ENCODE measurements at regions not wholly inside any gene's neighbourhood (a gene's known extent, or its start where the extent isn't known, plus 50 kb on each side); places are given as distances from the start of the nearest gene placed in this dataset.

DNA sequence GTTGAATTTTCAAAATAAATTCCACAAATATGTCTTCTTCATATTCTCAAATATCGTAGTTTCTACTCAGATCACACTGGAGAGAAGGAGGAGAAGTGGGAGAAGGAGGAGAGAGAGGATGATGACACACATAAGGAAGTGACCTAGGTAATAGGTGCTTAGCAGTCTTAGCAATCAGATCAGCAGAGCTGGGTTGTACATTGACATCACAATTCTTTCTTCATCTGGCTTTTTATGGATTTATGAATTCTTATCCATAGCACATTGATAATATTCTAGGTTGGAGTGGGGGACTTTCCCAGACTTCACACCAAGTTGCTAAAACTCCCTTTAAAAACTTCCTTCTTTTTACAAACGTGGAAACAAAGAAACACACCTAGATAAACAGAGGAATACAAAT lies 86.9 kb downstream of the FGF9 start:
- Histone ChIP-seq H3K4me3 (no peak overlapping the region), H3K27ac (no peak overlapping the region), H3K9me3 (no peaks in the 10 kb centered on the region), H3K36me3 (no peaks in the 10 kb centered on the region), H3K4me1 (no peaks in the 10 kb centered on the region), H3K27me3 (no peaks in the 10 kb centered on the region)
- DNase-seq: no peak
- TF ChIP-seq, protein P1, sequence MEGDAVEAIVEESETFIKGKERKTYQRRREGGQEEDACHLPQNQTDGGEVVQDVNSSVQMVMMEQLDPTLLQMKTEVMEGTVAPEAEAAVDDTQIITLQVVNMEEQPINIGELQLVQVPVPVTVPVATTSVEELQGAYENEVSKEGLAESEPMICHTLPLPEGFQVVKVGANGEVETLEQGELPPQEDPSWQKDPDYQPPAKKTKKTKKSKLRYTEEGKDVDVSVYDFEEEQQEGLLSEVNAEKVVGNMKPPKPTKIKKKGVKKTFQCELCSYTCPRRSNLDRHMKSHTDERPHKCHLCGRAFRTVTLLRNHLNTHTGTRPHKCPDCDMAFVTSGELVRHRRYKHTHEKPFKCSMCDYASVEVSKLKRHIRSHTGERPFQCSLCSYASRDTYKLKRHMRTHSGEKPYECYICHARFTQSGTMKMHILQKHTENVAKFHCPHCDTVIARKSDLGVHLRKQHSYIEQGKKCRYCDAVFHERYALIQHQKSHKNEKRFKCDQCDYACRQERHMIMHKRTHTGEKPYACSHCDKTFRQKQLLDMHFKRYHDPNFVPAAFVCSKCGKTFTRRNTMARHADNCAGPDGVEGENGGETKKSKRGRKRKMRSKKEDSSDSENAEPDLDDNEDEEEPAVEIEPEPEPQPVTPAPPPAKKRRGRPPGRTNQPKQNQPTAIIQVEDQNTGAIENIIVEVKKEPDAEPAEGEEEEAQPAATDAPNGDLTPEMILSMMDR (IDR thresholded peaks at IDR 0.05): no peak
- no peak for TF ChIP-seq POLR2A (IDR thresholded peaks at IDR 0.05)

DNA sequence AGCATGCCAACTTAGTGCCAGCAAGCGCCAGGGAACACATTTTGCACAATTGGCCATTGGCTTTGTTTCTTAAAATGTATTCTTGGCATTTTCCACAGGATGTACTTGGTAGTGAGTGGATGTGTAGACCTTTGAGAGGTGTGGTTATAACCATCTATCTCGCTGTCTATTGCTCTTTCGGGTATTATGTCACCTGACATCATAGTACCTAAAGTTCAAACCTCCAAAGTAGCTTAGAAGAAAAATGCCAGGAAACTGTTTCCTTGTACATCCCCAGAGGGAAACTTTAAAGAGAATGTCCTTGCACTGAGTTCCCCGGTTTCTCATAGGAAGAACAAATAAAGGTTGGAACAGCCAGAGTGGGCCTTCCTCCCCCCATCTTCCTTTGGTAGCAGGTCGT lies 87.6 kb downstream of the FGF9 start:
- no peaks in the 10 kb centered on the region for H3K4me1 ChIP-seq
- no peaks in the 10 kb centered on the region for H3K27me3 ChIP-seq
- no peak for DNase-seq
- H3K4me3 ChIP-seq: no peak overlapping the region
- H3K27ac ChIP-seq: no peak overlapping the region
- TF ChIP-seq, protein P1 (IDR thresholded peaks at IDR 0.05): no peak
- no peak for TF ChIP-seq POLR2A (IDR thresholded peaks at IDR 0.05)
- no peaks in the 10 kb centered on the region for H3K9me3 ChIP-seq
- H3K36me3 ChIP-seq: no peaks in the 10 kb centered on the region

DNA sequence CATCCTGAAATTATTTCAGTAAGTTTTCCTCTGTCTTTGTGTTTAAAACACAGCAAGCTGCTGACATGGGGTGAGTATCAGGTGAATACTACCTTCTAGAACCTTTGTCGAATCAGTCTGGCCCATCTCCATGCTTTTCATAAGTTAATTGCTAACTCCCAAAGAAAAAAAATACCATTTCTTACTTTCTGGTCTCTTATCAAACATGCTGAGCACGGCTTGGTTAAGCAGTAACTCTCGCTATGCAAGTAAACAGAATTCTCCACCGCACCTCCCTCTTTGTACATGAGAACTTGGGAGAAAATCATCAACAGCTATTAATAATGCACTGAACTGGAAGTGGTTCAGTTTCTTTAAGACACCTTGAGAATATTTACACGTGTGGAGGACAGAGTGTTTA lies 88.6 kb downstream of the FGF9 start:
- H3K27ac ChIP-seq: no peak overlapping the region
- TF ChIP-seq, protein P1 (IDR thresholded peaks at IDR 0.05): no peak
- TF ChIP-seq POLR2A (IDR thresholded peaks at IDR 0.05): no peak
- no peaks in the 10 kb centered on the region for H3K27me3 ChIP-seq
- H3K36me3 ChIP-seq: no peaks in the 10 kb centered on the region
- H3K4me3 ChIP-seq: no peak overlapping the region
- no peaks in the 10 kb centered on the region for H3K9me3 ChIP-seq
- no peak for DNase-seq
- H3K4me1 ChIP-seq: no peaks in the 10 kb centered on the region

DNA sequence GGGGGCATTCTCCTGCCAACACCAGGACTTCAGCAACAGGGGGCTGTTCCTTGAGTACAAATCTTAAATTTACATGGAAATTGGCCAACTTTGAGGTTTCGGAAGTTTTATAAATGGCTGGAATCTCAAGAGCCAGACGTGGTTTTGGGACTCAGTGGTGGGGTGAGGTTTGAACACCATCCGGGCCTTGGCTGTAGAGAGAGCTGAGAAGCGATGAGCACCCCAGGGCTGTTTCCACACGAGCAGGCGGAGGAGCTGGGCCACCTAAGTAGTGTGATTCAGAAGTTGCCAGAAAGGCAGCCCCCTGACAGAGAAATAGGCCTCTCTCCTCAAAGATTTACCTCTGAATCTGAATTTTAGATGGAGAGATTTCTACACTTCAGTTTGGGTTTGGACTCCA lies 89.0 kb downstream of the FGF9 start:
- Histone ChIP-seq H3K27me3 (no peaks in the 10 kb centered on the region), H3K9me3 (no peaks in the 10 kb centered on the region), H3K27ac (no peak overlapping the region), H3K4me1 (no peaks in the 10 kb centered on the region), H3K36me3 (no peaks in the 10 kb centered on the region), H3K4me3 (no peak overlapping the region)
- no peak for DNase-seq
- TF ChIP-seq, protein P1 (IDR thresholded peaks at IDR 0.05): no peak

DNA sequence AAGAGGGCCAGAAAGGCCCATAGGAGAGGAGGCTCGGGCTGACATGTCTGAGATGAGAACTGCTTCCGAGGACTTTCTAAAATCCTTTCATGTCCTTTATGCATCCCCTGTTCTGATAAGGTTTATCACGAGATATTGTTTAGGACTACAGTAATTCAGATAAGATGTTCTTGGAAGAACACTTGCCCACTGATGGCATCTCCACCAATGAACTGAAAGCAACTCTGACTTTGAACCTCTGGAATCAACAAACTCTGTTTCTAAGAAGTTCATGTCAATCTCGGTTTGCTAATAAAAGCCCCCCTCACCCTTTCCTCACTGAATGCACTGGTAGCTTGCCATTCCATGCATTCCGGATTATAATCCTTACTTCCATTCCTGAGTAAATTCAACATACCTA lies 90.9 kb downstream of the FGF9 start:
- H3K27me3 ChIP-seq: no peaks in the 10 kb centered on the region
- TF ChIP-seq, protein P1 (IDR thresholded peaks at IDR 0.05): no peak
- no peak for TF ChIP-seq POLR2A (IDR thresholded peaks at IDR 0.05)
- H3K36me3 ChIP-seq: no peaks in the 10 kb centered on the region
- no peaks in the 10 kb centered on the region for H3K4me1 ChIP-seq
- no peaks in the 10 kb centered on the region for H3K9me3 ChIP-seq
- no peak overlapping the region for H3K4me3 ChIP-seq
- DNase-seq: no peak
- H3K27ac ChIP-seq: no peak overlapping the region

DNA sequence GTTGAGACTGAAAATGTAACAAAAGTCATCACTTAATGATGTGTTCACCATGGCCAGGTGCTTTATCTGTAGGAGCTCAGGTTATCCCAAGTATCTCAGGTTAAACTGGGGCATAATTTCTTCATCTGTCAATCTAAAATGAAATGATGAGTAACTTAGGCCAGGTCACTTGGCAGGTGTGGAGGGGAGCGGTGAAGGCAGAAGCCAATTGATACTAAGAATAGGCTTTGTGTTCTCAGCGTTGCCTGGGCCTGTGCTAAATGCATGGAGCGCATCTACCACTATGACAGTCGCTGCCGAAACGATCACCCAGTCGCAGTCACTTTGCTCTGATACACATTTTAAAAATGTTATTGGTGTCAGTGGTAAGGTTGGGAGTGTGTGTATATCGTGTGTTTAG lies 91.6 kb downstream of the FGF9 start:
- no peaks in the 10 kb centered on the region for H3K4me1 ChIP-seq
- no peak overlapping the region for H3K4me3 ChIP-seq
- H3K27me3 ChIP-seq: no peaks in the 10 kb centered on the region
- H3K27ac ChIP-seq: no peak overlapping the region
- DNase-seq: no peak
- TF ChIP-seq POLR2A (IDR thresholded peaks at IDR 0.05): no peak
- TF ChIP-seq, protein P1 (IDR thresholded peaks at IDR 0.05): no peak
- H3K36me3 ChIP-seq: no peaks in the 10 kb centered on the region
- H3K9me3 ChIP-seq: no peaks in the 10 kb centered on the region
